ENCODE measurements at regions not wholly inside any gene's neighbourhood (a gene's known extent, or its start where the extent isn't known, plus 50 kb on each side); places are given as distances from the start of the nearest gene placed in this dataset.
A peak's percentile ranks its signal among the peaks of the same experiment; 100 is the strongest.

DNA sequence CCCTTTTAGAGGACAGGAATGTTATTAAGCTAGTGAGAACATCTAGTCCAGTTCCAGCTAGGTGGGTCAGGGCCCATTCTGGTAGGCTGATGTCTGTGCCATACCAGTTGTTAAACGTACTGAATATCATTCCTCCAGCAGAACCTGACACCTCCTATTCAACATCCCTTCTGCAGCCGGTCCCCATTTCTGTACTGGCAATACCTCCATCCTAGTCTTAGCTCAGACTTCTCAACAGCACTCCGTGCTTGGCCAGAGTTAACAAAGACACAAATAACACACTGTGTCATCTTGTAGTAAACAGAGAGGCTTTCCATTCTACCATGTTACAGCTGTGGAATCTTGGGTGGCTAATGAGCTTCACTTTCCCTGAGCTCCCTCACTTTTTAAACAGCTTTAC lies 94.3 kb upstream of the PDE3A start:
- H3K27ac ChIP-seq = peak overlapping the region; percentile 47 to 91 (median 71)

GRCh38 chr12:20278276-20278675 lies 90.1 kb upstream of the PDE3A start:
- H3K36me3 ChIP-seq = no peaks in the 10 kb centered on the region
- no peak for ATAC-seq
- peak overlapping the region in 1 of 12 donors; percentile 14 for H3K4me3 ChIP-seq
- peak overlapping the region in 3 of 12 donors; percentile 1 to 22 (median 6) for H3K27ac ChIP-seq
- TF ChIP-seq CTCF (IDR thresholded peaks at IDR 0.05) (no peak), POLR2A (IDR thresholded peaks at IDR 0.05) (no peak)
- peaks cover 0 to 17% (median 5%) of the 10 kb centered on the region in 12 donors for H3K4me1 ChIP-seq
- DNase-seq = no peak
- WGBS, 4 donors = 65 to 89% (median 75%) methylated on average over 4 of the region's 4 CpGs
- H3K27me3 ChIP-seq = no peaks in the 10 kb centered on the region
- peaks cover 0 to 5% (median 0%) of the 10 kb centered on the region in 12 donors for H3K9me3 ChIP-seq
- intact Hi-C loops (cut with DNase I) = loop anchor here in 5 of 10 donors (5.0 to 10.0 kb wide), 5 partner anchors 34 to 363 kb away; partner anchors contain the start of gene PDE3A (in 2 of the 5)

More for the DNA sequence above, 94.3 kb upstream of the PDE3A start:
- ATAC-seq (peak; percentile 75 to 87 (median 82)), DNase-seq (peak in 3 of 5 donors; percentile 22 to 38 (median 37))
- WGBS, 4 donors = 41 to 54% (median 46%) methylated on average over 3 of the region's 3 CpGs
- Histone ChIP-seq H3K4me3 (no peak overlapping the region), H3K36me3 (no peaks in the 10 kb centered on the region), H3K27me3 (no peaks in the 10 kb centered on the region), H3K9me3 (no peaks in the 10 kb centered on the region), H3K4me1 (peaks cover 0 to 49% (median 16%) of the 10 kb centered on the region in 12 donors)
- intact Hi-C loops (cut with DNase I) = loop anchor here in 8 of 10 donors (5.0 to 10.0 kb wide), 9 partner anchors 48 to 359 kb away; partner anchors contain the start of gene PDE3A (in 6 of the 8)
- no peak for TF ChIP-seq POLR2A (IDR thresholded peaks at IDR 0.05)
- TF ChIP-seq CTCF (IDR thresholded peaks at IDR 0.05) = no peak

DNA sequence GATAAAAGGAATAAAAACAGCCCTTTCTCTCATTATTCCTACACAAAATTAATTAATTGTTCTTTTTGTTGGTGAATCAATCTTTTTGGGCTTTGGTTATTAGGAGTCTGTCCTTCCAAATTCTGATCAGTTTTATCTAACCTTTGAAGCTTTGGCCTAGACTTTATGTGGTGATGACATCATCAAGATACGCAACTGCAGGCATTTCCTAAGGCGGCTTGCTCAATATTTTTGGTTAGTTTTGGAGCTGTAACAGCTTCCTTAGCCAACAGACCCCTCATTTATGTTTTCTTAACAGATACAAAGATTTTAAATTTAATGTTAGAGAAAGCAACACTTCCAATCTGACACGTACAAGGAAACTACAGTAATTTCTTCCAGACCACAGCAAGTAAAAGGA lies 87.8 kb upstream of the PDE3A start:
- no peak overlapping the region for H3K27ac ChIP-seq
- H3K27me3 ChIP-seq = no peaks in the 10 kb centered on the region
- H3K9me3 ChIP-seq = peaks cover 0 to 5% (median 0%) of the 10 kb centered on the region in 12 donors
- peak in 1 of 4 donors; percentile 28 for ATAC-seq
- H3K36me3 ChIP-seq = no peaks in the 10 kb centered on the region
- DNase-seq = no peak
- no peak for TF ChIP-seq CTCF (IDR thresholded peaks at IDR 0.05)
- no peak for TF ChIP-seq POLR2A (IDR thresholded peaks at IDR 0.05)
- no peak overlapping the region for H3K4me3 ChIP-seq
- intact Hi-C loops (cut with DNase I) = no loop called here
- H3K4me1 ChIP-seq = peaks cover 0 to 6% (median 0%) of the 10 kb centered on the region in 12 donors
- 37 to 74% (median 63%) methylated on average over 3 of the region's 3 CpGs for WGBS, 4 donors

DNA sequence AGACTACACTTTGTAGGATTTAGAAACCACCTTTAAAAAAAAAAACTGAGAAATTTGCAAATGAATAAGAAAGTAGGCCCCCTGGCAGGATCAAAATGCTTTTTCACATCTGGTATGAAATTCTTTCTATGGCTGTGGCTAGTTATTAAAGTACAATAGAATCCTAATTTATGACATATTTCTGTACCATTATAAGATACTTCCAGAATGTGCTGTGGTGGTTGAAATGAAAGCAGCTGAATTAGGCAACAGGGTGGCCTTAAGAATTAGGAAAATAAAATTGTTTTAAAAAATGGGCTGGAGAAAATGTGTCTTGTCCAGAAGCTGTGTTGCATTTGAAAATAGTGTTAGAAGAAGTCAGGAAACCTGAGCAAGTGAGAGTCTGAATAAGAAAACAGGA lies 85.9 kb upstream of the PDE3A start:
- intact Hi-C loops (cut with DNase I) = no loop called here
- DNase-seq = no peak
- no peak overlapping the region for H3K4me3 ChIP-seq

More for the DNA sequence above, 85.9 kb upstream of the PDE3A start:
- Histone ChIP-seq H3K27me3 (no peaks in the 10 kb centered on the region), H3K4me1 (peaks cover 0 to 6% (median 0%) of the 10 kb centered on the region in 12 donors), H3K9me3 (peaks cover 0 to 12% (median 0%) of the 10 kb centered on the region in 12 donors), H3K36me3 (no peaks in the 10 kb centered on the region), H3K27ac (no peak overlapping the region)
- no peak for ATAC-seq
- TF ChIP-seq CTCF (IDR thresholded peaks at IDR 0.05) (no peak), POLR2A (IDR thresholded peaks at IDR 0.05) (no peak)

Data from heart left ventricle (tissue), 16 donors.